Testis (tissue), 2 donors: ENCODE measurements at regions not wholly inside any gene's neighbourhood (a gene's known extent, or its start where the extent isn't known, plus 50 kb on each side); places are given as distances from the start of the nearest gene placed in this dataset.

Source experiments
- DNase-seq: peaks from one replicate; pipeline ENCODE4 v3.0.0-alpha.2; 2019
- H3K27ac ChIP-seq, 2 donors: fragments of 200-600 bp; sonication (generic); one replicate each; pipeline ENCODE4 v1.5.1; 2019
- H3K27me3 ChIP-seq: fragments of 200-600 bp; sonication (generic); one replicate; pipeline ENCODE4 v1.5.1; 2019
- H3K36me3 ChIP-seq: fragments of 200-600 bp; sonication (generic); one replicate; pipeline ENCODE4 v1.5.1; 2017; ENCODE audit warnings: low read depth; ENCODE audit errors: missing control alignments
- H3K4me1 ChIP-seq: fragments of 200-600 bp; sonication (generic); one replicate; pipeline ENCODE4 v1.5.1; 2019
- H3K4me3 ChIP-seq, 2 donors: fragments of 200-600 bp; sonication (generic); one replicate each; pipeline ENCODE4 v1.5.1; 2017 to 2019
- H3K9me3 ChIP-seq: fragments of 200-600 bp; sonication (generic); one replicate; pipeline ENCODE4 v1.5.1; 2017
- POLR2A ChIP-seq: fragments of 450-650 bp; IDR thresholded peaks from one replicate; pipeline ENCODE4 v1.6.1; 2017; ENCODE audit warnings: antibody characterized with exemption, mild to moderate bottlenecking, moderate library complexity
- WGBS, 2 donors: methylation state at CpG; one replicate each; pipeline ENCODE4 v1.1.5; 2018; 5-methylcytosine and 5-hydroxymethylcytosine counted together
- intact Hi-C: fragments of 100-400 bp; cut with DNase I; formaldehyde crosslinking; loops from one replicate; pipeline ENCODE4 v1.15.1; 2023; ENCODE audit warnings: low total_unique reads
- TF ChIP-seq, protein P1 (sequence below), 3 experiments: fragments of 450-650 bp in 2 of 3; fragments of 200-600 bp in 1 of 3; sonication (generic) in 1 of 3; IDR thresholded peaks; one replicate each; pipeline ENCODE4 v1.5.1; 2016 to 2019; ENCODE audit warnings: antibody characterized with exemption in 3 of 3, mild to moderate bottlenecking in 2 of 3, moderate library complexity in 1 of 3

DNA sequence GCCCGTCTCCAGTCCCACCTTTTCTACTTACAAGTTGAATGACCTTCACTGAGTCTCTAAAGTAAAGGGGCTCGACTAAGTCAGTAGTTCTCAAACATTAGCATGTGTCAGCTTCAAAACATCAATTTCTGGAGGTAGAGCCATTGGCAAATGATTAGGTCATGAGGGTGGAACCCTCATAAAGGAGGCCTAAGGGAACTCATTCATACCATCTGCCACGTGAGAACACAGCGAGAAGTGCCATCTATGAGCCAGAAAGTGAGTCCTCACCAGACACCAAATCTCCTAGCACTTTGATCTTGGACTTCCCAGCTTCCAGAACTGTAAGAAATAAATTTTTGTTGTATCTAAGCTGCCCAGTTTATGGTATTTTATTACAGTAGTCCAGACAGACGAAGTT, 129.8 kb downstream of the MEX3B start:
- Histone ChIP-seq H3K36me3 (no peaks in the 10 kb centered on the region), H3K27me3 (no peaks in the 10 kb centered on the region), H3K4me3 (no peak overlapping the region), H3K9me3 (no peaks in the 10 kb centered on the region), H3K27ac (no peak overlapping the region), H3K4me1 (peaks cover 5% of the 10 kb centered on the region)
- 82 to 94% methylated on average over 5 of the region's 5 CpGs for whole genome bisulfite sequencing, 2 donors
- no peak for TF ChIP-seq POLR2A
- TF ChIP-seq, protein P1, sequence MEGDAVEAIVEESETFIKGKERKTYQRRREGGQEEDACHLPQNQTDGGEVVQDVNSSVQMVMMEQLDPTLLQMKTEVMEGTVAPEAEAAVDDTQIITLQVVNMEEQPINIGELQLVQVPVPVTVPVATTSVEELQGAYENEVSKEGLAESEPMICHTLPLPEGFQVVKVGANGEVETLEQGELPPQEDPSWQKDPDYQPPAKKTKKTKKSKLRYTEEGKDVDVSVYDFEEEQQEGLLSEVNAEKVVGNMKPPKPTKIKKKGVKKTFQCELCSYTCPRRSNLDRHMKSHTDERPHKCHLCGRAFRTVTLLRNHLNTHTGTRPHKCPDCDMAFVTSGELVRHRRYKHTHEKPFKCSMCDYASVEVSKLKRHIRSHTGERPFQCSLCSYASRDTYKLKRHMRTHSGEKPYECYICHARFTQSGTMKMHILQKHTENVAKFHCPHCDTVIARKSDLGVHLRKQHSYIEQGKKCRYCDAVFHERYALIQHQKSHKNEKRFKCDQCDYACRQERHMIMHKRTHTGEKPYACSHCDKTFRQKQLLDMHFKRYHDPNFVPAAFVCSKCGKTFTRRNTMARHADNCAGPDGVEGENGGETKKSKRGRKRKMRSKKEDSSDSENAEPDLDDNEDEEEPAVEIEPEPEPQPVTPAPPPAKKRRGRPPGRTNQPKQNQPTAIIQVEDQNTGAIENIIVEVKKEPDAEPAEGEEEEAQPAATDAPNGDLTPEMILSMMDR (IDR thresholded peaks at IDR 0.05): no peak
- DNase-seq: no peak
- intact Hi-C loops: no loop called here

DNA sequence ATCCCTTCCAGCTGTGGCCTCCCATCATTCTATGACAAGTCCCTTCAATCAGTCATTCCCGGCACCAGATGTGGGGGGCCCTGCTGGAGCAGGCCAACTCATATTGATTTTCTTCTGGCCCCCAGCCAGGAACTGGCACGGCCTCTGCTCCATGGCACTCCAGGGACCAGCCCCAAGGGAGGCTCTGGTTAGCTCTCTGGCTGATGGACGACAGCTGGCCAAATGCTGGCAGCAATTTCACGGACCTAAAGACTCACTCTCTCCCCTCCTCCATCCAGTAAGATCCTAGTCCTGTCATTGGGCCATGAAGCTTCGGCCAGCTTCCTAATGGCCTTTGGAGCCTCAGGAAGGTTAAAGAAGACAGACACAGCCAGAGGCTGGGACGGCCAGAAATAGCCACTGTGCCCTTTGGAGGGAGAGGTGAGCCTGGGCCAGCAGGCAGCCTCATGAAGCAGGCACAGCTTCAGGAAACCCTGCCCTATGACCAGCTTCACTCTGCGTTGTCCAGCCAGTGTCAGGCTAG, 131.0 kb downstream of the MEX3B start:
- intact Hi-C loops: no loop called here
- no peak for DNase-seq
- H3K4me1 ChIP-seq: peaks cover 5% of the 10 kb centered on the region
- H3K27me3 ChIP-seq: no peaks in the 10 kb centered on the region
- no peaks in the 10 kb centered on the region for H3K36me3 ChIP-seq
- 55 to 73% methylated on average over 7 of the region's 7 CpGs for WGBS, 2 donors
- no peak overlapping the region for H3K4me3 ChIP-seq
- TF ChIP-seq, protein P1 (IDR thresholded peaks at IDR 0.05): no peak
- no peak for TF ChIP-seq POLR2A
- no peak overlapping the region for H3K27ac ChIP-seq
- no peaks in the 10 kb centered on the region for H3K9me3 ChIP-seq

DNA sequence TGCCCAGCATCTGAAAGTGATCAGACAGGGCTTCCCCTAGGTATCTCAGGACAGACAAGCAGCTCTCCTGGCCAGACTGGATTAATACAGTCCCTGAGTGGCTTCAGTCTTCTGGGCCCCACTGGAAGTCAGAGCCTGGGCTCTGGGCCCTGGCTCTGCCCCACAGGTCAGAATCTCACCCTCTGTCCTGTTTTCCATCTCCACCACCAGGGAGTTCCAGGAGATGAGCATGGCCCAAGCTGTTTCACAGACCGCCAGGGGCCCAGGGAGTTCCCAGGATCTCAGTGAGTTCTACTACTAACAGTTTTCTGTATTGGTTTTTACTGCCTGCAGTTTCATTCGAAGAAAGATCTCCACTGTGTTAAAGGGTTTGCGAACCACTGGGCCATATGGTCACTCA, 131.5 kb downstream of the MEX3B start:
- Histone ChIP-seq H3K9me3 (no peaks in the 10 kb centered on the region), H3K4me3 (no peak overlapping the region), H3K36me3 (no peaks in the 10 kb centered on the region), H3K27ac (no peak overlapping the region), H3K4me1 (peaks cover 5% of the 10 kb centered on the region), H3K27me3 (no peaks in the 10 kb centered on the region)
- no peak for TF ChIP-seq POLR2A
- TF ChIP-seq, protein P1 (IDR thresholded peaks at IDR 0.05): no peak
- WGBS, 2 donors: 59 to 69% methylated on average over 3 of the region's 3 CpGs
- intact Hi-C loops: no loop called here
- DNase-seq: no peak

DNA sequence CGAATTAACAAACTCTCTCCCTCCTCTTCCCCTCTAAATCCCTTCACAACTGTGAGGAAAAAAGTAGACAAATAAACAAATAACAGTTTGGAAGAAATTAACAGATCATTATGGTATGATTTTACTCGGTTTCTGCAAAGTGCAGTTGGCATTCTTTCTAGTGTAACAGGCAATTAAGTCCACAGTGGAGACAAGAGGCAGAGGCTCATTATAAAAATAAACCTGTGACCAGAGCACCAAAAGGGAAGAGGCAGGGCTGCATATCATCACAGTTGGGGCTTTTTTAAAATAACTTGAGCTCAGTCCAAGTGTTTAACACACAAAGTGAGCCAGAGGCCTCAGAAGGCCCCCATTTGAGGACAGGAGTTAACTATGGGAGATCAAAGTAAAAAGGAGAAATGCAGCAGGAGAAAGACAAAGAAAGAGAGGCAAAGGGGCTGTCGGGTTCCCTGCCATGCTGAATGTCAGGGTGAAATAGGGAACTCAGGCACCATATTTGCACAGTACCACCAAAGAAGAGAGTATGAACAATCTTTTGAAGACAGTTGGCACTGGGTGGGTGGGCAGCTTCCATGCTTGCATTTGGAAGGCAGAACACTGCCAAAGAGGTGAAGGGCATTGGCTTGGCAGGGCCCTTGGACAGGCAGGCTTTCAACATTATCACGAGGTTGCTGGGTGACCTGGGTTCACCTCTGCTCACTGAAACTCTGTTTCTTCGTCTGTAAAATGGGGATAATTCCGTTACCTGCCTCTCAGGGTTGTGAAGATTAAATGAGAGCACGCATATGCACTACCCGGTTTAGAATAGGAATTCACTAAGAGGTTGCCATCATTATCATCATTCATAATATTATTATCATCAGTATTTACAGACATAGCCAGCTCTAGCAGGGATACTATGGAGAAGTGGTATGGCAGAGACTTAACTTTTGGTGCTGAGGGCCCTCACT, 134.5 kb downstream of the MEX3B start:
- 64% methylated on average over 8 of the region's 8 CpGs for WGBS, 2 donors
- no peak overlapping the region for H3K4me3 ChIP-seq
- H3K9me3 ChIP-seq: no peaks in the 10 kb centered on the region
- no peaks in the 10 kb centered on the region for H3K36me3 ChIP-seq
- no peak for DNase-seq
- intact Hi-C loops: no loop called here
- H3K27ac ChIP-seq: no peak overlapping the region
- TF ChIP-seq, protein P1 (IDR thresholded peaks at IDR 0.05): no peak
- TF ChIP-seq POLR2A: no peak
- H3K4me1 ChIP-seq: peaks cover 5% of the 10 kb centered on the region
- H3K27me3 ChIP-seq: no peaks in the 10 kb centered on the region
